GM19240 (cell line): ENCODE measurements at regions not wholly inside any gene's neighbourhood (a gene's known extent, or its start where the extent isn't known, plus 50 kb on each side); places are given as distances from the start of the nearest gene placed in this dataset.
"Not testable (repeated sequence)": the region's sequence is repeated elsewhere in the genome, so short reads cannot be mapped to it uniquely, and the experiment has no call there.

Source experiments
- DNase-seq: peaks from one replicate; pipeline ENCODE4 v3.0.0; 2011; ENCODE audit warnings: low spot score; ENCODE audit not compliant: insufficient read length

- DNase-seq: not testable (repeated sequence)
Measured at GRCh38 chr14:105620865-105621471, 94.6 kb downstream of the TMEM121 start.

GRCh38 chr14:105621479-105622328, 95.3 kb downstream of the TMEM121 start:
- DNase-seq: not testable (repeated sequence)

GRCh38 chr14:105622329-105622955, 96.1 kb downstream of the TMEM121 start:
- no peak for DNase-seq

GRCh38 chr14:105623178-105623577, 96.8 kb downstream of the TMEM121 start:
- not testable (repeated sequence) for DNase-seq

GRCh38 chr14:105624346-105624745, 98.0 kb downstream of the TMEM121 start:
- not testable (repeated sequence) for DNase-seq

GRCh38 chr14:105624749-105625434, 98.5 kb downstream of the TMEM121 start:
- not testable (repeated sequence) for DNase-seq

- DNase-seq: not testable (repeated sequence)
Measured at GRCh38 chr14:105625448-105625847, 99.1 kb downstream of the TMEM121 start.

- not testable (repeated sequence) for DNase-seq
Measured at GRCh38 chr14:105626111-105626510, 99.7 kb downstream of the TMEM121 start.

- not testable (repeated sequence) for DNase-seq
Measured at GRCh38 chr14:105626651-105627050, 100.3 kb downstream of the TMEM121 start.

- not testable (repeated sequence) for DNase-seq
Measured at GRCh38 chr14:105627287-105627686, 100.9 kb downstream of the TMEM121 start.

- no peak for DNase-seq
Measured at GRCh38 chr14:105627701-105628100, 101.3 kb downstream of the TMEM121 start.

- not testable (repeated sequence) for DNase-seq
Measured at GRCh38 chr14:105628126-105628525, 101.7 kb downstream of the TMEM121 start.

GRCh38 chr14:105628531-105629067, 102.2 kb downstream of the TMEM121 start:
- not testable (repeated sequence) for DNase-seq

- DNase-seq: not testable (repeated sequence)
Measured at GRCh38 chr14:105629091-105629885, 102.9 kb downstream of the TMEM121 start.

GRCh38 chr14:105629886-105630215, 103.5 kb downstream of the TMEM121 start:
- DNase-seq: no peak

GRCh38 chr14:105630293-105630934, 104.0 kb downstream of the TMEM121 start:
- not testable (repeated sequence) for DNase-seq

GRCh38 chr14:105630935-105631779, 104.8 kb downstream of the TMEM121 start:
- not testable (repeated sequence) for DNase-seq

- DNase-seq: no peak
Measured at GRCh38 chr14:105632010-105632409, 105.6 kb downstream of the TMEM121 start.

GRCh38 chr14:105633596-105633995, 107.2 kb downstream of the TMEM121 start:
- not testable (repeated sequence) for DNase-seq
